OCI-LY1 (cell line): ENCODE measurements at regions not wholly inside any gene's neighbourhood (a gene's known extent, or its start where the extent isn't known, plus 50 kb on each side); places are given as distances from the start of the nearest gene placed in this dataset.

ENCODE experiments used
- H2AFZ ChIP-seq: fragments of 200-600 bp; sonication (generic), shearing (Covaris generic); 2 replicates; pipeline ENCODE4 v1.6.0; 2014; ENCODE audit warnings: antibody characterized with exemption, mild to moderate bottlenecking, low read length
- H3F3A ChIP-seq: fragments of 200-600 bp; sonication (generic), shearing (Covaris generic); 2 replicates; pipeline ENCODE4 v1.6.0; 2014; ENCODE audit warnings: mild to moderate bottlenecking, antibody characterized with exemption, low read length, moderate library complexity; ENCODE audit not compliant: insufficient read depth
- H3K27ac ChIP-seq: fragments of 200-600 bp; sonication (generic); 2 replicates; pipeline ENCODE4 v1.5.1; 2014; ENCODE audit warnings: low read length, mixed run types, mild to moderate bottlenecking, low read depth; ENCODE audit not compliant: poor library complexity, severe bottlenecking
- H3K27me3 ChIP-seq: fragments of 200-600 bp; sonication (generic); 2 replicates; pipeline ENCODE4 v1.6.0; 2014; ENCODE audit warnings: antibody characterized with exemption, mild to moderate bottlenecking, low read length, moderate library complexity; ENCODE audit not compliant: insufficient read depth
- H3K36me3 ChIP-seq: fragments of 200-600 bp; sonication (generic); 2 replicates; pipeline ENCODE4 v1.6.1; 2014; ENCODE audit warnings: mild to moderate bottlenecking, antibody characterized with exemption, low read length, moderate library complexity, mixed read lengths; ENCODE audit not compliant: insufficient read depth
- H3K4me1 ChIP-seq: fragments of 200-600 bp; sonication (generic); 2 replicates; pipeline ENCODE4 v1.5.1; 2014; ENCODE audit warnings: mild to moderate bottlenecking, low read length, moderate library complexity; ENCODE audit not compliant: insufficient read depth, severe bottlenecking
- H3K4me2 ChIP-seq: fragments of 200-600 bp; sonication (generic), shearing (Covaris generic); 2 replicates; pipeline ENCODE4 v1.6.1; 2014; ENCODE audit warnings: low read length
- H3K4me3 ChIP-seq: fragments of 200-600 bp; sonication (generic); 2 replicates; pipeline ENCODE4 v1.5.1; 2014; ENCODE audit warnings: low read length, low read depth, mild to moderate bottlenecking, mixed read lengths; ENCODE audit not compliant: poor library complexity, severe bottlenecking
- H3K79me2 ChIP-seq: fragments of 200-600 bp; shearing (Covaris generic); 2 replicates; pipeline ENCODE4 v1.6.1; 2016; ENCODE audit warnings: mixed run types, low read length, mixed read lengths; ENCODE audit not compliant: insufficient read depth
- H3K9ac ChIP-seq: fragments of 200-600 bp; sonication (generic), shearing (Covaris generic); 2 replicates; pipeline ENCODE4 v1.6.1; 2014; ENCODE audit warnings: mild to moderate bottlenecking, low read length, mixed read lengths
- H3K9me2 ChIP-seq: fragments of 200-600 bp; sonication (generic), shearing (Covaris generic); 2 replicates; pipeline ENCODE4 v1.6.1; 2014; ENCODE audit warnings: low read depth, mild to moderate bottlenecking, low read length, mixed read lengths
- H3K9me3 ChIP-seq: fragments of 200-600 bp; shearing (Covaris generic); 2 replicates; pipeline ENCODE4 v1.6.1; 2014; ENCODE audit warnings: low read length, mixed read lengths
- H4K20me1 ChIP-seq: fragments of 200-600 bp; sonication (generic), shearing (Covaris generic); 2 replicates; pipeline ENCODE4 v1.6.0; 2016; ENCODE audit warnings: mild to moderate bottlenecking, low read length; ENCODE audit not compliant: insufficient read depth
- EZH2 ChIP-seq: fragments of 200-600 bp; sonication (generic), shearing (Covaris generic); IDR thresholded peaks from 2 replicates; pipeline ENCODE4 v1.8.0; 2017; ENCODE audit warnings: borderline replicate concordance, mixed run types, mild to moderate bottlenecking, antibody characterized with exemption, low read length, moderate library complexity, mixed read lengths
- TF ChIP-seq, protein P1 (sequence below): fragments of 200-600 bp; sonication (generic), shearing (Covaris generic); IDR thresholded peaks from 2 replicates; pipeline ENCODE4 v1.5.1; 2017; ENCODE audit warnings: mild to moderate bottlenecking, antibody characterized with exemption, low read length, moderate library complexity, mixed read lengths

DNA sequence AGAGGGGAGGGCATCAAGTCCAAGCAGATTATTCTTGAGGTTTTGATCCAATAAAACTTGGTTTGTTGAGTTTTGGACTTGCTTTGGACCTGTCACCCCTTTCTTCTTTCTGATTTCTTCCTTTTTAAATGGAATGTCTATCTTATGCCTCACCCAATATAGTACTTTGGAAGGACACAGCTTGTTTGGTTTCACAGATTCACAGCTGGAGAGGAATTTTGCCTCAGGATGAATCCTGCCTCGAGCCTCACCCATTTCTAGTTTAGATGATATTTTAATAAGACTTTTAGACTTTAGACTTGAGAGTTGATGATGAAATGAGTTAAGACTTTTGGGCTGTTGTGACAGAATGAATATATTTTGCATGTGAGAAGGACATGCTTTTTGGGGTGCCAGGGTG is 136.9 kb upstream of the PDE5A start:
- H3K4me1 ChIP-seq: no peaks in the 10 kb centered on the region
- H3F3A ChIP-seq: no peaks in the 10 kb centered on the region
- no peaks in the 10 kb centered on the region for H3K79me2 ChIP-seq
- H3K9me3 ChIP-seq: no peaks in the 10 kb centered on the region
- no peak overlapping the region for H3K4me3 ChIP-seq
- no peaks in the 10 kb centered on the region for H3K36me3 ChIP-seq
- no peak overlapping the region for H3K27ac ChIP-seq
- H3K4me2 ChIP-seq: no peak overlapping the region
- H2AFZ ChIP-seq: no peak overlapping the region
- no peaks in the 10 kb centered on the region for H3K9me2 ChIP-seq
- no peak for TF ChIP-seq EZH2
- TF ChIP-seq, protein P1, sequence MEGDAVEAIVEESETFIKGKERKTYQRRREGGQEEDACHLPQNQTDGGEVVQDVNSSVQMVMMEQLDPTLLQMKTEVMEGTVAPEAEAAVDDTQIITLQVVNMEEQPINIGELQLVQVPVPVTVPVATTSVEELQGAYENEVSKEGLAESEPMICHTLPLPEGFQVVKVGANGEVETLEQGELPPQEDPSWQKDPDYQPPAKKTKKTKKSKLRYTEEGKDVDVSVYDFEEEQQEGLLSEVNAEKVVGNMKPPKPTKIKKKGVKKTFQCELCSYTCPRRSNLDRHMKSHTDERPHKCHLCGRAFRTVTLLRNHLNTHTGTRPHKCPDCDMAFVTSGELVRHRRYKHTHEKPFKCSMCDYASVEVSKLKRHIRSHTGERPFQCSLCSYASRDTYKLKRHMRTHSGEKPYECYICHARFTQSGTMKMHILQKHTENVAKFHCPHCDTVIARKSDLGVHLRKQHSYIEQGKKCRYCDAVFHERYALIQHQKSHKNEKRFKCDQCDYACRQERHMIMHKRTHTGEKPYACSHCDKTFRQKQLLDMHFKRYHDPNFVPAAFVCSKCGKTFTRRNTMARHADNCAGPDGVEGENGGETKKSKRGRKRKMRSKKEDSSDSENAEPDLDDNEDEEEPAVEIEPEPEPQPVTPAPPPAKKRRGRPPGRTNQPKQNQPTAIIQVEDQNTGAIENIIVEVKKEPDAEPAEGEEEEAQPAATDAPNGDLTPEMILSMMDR: no peak
- no peak overlapping the region for H3K9ac ChIP-seq
- H3K27me3 ChIP-seq: no peaks in the 10 kb centered on the region
- H4K20me1 ChIP-seq: no peaks in the 10 kb centered on the region

DNA sequence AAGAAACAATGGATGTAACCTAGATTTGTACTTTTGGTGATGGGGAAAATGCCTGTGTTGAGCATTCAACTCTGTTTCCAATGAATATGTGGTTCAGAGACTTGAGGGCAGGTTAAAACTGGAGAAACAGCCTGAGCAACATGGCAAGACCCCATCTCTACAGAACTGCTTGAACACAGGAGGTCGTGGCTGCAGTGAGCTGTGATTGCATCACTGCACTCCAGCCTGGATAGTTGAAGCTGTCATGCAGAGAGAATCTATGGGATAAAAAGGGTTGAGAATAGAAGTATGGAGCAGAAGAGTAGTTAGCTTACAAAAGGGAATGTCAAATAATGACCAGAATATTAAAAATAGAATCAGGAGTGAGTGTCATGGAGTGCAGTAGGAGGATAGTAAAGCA is 134.8 kb upstream of the PDE5A start:
- no peak overlapping the region for H3K4me3 ChIP-seq
- no peaks in the 10 kb centered on the region for H3K4me1 ChIP-seq
- H3K27ac ChIP-seq: no peak overlapping the region
- no peak overlapping the region for H3K4me2 ChIP-seq
- no peaks in the 10 kb centered on the region for H4K20me1 ChIP-seq
- H3K9me3 ChIP-seq: no peaks in the 10 kb centered on the region
- H3F3A ChIP-seq: no peaks in the 10 kb centered on the region
- H3K79me2 ChIP-seq: no peaks in the 10 kb centered on the region
- no peak overlapping the region for H3K9ac ChIP-seq
- H3K36me3 ChIP-seq: no peaks in the 10 kb centered on the region
- H3K27me3 ChIP-seq: no peaks in the 10 kb centered on the region
- no peak overlapping the region for H2AFZ ChIP-seq
- H3K9me2 ChIP-seq: no peaks in the 10 kb centered on the region
- TF ChIP-seq EZH2: no peak
- TF ChIP-seq, protein P1: no peak

- no peaks in the 10 kb centered on the region for H4K20me1 ChIP-seq
- no peaks in the 10 kb centered on the region for H3K9me3 ChIP-seq
- no peak overlapping the region for H2AFZ ChIP-seq
- TF ChIP-seq, protein P1: no peak
- no peak for TF ChIP-seq EZH2
- no peaks in the 10 kb centered on the region for H3K4me1 ChIP-seq
- no peaks in the 10 kb centered on the region for H3K9me2 ChIP-seq
- no peaks in the 10 kb centered on the region for H3F3A ChIP-seq
- H3K4me3 ChIP-seq: no peak overlapping the region
- no peak overlapping the region for H3K9ac ChIP-seq
- H3K27me3 ChIP-seq: no peaks in the 10 kb centered on the region
- no peaks in the 10 kb centered on the region for H3K36me3 ChIP-seq
- no peak overlapping the region for H3K27ac ChIP-seq
- H3K4me2 ChIP-seq: no peak overlapping the region
- H3K79me2 ChIP-seq: no peaks in the 10 kb centered on the region
These were observed 127.0 kb upstream of the PDE5A start for GRCh38 chr4:119755599-119755998.
